GM19468 (cell line): ENCODE measurements at regions not wholly inside any gene's neighbourhood (a gene's known extent, or its start where the extent isn't known, plus 50 kb on each side); places are given as distances from the start of the nearest gene placed in this dataset.
"Not testable (repeated sequence)": the region's sequence is repeated elsewhere in the genome, so short reads cannot be mapped to it uniquely, and the experiment has no call there.

ENCODE experiments used
- ATAC-seq: cut with Tn5 transposase; IDR thresholded peaks from one replicate; pipeline ENCODE4 v1.9.1; 2021; ENCODE audit warnings: mild to moderate bottlenecking, moderate library complexity, moderate number of reproducible peaks; ENCODE audit not compliant: unreplicated experiment; ENCODE audit errors: extremely low read depth

DNA sequence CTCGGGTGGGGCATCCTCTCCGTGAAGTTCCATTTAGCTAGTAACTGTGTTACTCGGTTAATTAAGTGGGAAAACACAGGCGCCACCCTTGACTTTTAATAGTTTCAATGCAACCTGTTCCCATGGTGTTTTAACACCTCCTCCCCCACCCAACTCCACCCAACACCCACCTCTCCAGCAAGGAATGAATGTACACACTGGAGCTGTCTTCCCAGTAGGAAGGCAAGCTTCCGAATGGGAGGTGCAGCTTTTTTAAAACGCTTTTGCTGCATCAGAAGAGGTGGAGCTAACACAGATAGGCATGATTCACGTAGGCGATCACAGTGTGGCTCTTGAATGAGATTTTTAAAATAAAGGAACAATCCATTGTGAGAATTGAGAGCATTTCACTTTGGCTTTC is 73.8 kb upstream of the AGAP1 start:
- ATAC-seq = no peak

DNA sequence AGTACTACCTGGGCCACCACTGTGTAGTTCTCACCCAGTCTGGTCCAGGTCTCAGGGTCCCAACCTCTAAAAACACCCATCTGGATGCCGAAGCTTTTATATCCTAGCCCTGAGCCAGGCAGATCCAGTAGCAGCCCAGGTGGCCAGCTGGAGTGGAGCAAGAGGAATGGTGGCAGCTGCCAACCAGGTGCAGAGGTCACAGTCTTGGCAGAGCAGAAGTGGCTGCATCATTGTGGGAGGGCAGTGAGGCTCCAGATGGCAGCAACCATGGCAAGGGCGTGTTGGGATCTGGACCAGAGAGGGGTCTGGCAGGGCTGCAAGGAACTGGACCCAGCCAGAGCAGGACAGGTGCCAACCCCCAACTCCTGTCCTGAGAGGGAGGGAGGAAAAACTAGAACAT is 72.2 kb upstream of the AGAP1 start:
- no peak for ATAC-seq

DNA sequence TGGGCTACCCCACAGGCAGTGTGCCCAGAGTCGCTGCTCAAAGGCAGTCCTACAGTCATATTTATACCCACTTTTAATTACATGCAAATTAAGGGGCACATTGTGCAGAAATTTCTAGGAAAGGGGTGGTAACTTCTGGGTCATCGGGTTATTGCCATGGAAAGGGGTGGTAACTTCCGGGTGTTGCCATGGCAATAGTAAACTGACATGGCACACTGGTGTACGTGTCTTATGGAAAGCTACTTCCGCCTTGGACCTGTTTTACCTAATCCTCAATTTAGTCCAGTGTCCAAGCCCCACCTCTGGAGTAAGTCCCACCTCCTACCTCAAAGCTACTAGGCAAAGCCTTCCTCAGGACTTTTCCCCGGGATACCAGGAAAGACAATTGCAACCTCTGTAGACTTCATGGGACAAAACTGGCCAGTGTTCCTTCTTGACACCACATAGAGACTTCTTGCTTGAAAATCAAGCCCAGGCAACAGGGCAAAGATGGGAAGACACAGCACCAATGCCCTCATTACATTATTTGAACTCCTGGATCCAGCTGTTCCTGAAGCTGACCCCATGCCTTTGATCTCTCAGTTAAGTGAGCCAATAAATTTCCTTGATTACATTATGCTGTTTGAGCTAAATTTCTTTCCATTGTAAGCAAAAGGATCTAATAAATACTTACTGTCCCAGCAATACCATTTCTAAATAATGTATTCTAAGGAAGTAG is 63.3 kb upstream of the AGAP1 start:
- ATAC-seq = no peak

GRCh38 chr2:235432741-235433520 is 60.9 kb upstream of the AGAP1 start:
- ATAC-seq = no peak

- ATAC-seq = no peak
These were observed 60.0 kb upstream of the AGAP1 start for GRCh38 chr2:235433860-235434259.

- ATAC-seq = no peak
These were observed 53.7 kb upstream of the AGAP1 start for GRCh38 chr2:235439959-235440662.

DNA sequence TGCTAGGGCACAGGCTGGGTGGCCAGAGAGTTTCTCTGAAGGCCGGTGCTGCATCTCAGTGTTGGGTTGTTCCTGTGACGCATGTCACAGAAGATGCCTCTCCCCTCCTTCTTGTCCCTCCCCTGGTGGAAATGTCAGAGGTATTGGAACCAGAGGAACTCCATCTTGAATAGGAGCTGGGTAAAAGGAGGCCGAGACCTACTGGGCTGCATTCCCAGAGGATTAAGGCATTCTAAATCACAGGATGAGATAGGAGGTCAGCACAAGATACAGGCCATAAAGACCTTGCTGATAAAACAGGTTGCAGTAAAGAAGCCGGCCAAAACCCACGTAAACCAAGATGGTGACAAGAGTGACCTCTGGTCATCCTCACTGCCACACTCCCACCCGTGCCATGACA is 50.3 kb upstream of the AGAP1 start:
- ATAC-seq = not testable (repeated sequence)
